SK-N-MC (cell line): ENCODE measurements at regions not wholly inside any gene's neighbourhood (a gene's known extent, or its start where the extent isn't known, plus 50 kb on each side); places are given as distances from the start of the nearest gene placed in this dataset.

Source experiments
- EZH2 ChIP-seq: fragments of 200-600 bp; sonication (generic); IDR thresholded peaks from one replicate; pipeline ENCODE4 v1.6.1; 2017; ENCODE audit warnings: antibody characterized with exemption
- POLR2AphosphoS5 ChIP-seq: IDR thresholded peaks from 2 replicates; pipeline ENCODE4 v1.6.1; 2012; ENCODE audit warnings: mild to moderate bottlenecking, low read depth, low read length, borderline replicate concordance

DNA sequence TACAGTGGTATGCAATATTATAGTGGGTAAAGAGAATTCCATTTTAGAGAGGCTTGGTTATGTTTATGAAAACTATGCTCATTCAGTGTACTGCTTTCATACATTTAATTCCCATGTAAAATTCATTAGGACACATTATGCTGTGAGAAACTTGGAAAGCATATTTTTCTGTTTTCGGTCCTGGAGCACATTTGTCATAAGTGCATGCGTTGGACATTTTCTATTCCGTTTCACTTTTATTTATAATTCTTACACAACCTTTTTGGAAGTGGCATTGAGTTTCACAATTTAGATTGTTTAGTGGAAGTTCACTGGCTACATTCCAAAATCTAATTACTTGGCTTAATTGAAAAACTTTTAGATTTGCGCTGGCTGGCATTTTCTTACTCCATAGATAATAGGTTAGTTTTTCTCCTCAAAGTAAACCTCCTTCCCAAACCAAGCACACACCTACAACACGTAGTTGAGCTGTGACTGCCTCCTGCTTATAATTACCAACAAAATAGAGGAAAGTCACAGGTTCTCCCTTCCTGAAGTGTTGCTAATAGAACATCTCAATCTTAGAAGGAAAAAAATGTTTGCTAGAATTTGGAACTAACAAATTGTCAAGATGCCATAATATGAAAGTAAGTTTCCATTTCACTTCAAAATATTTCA, 938.5 kb downstream of the TRHDE start:
- TF ChIP-seq EZH2 = no peak
- no peak for TF ChIP-seq POLR2AphosphoS5
